Activated T-helper 9 cell treated with anti-CD3 and anti-CD28 coated beads, Interleukin-2, amount 50 U/mL, for 16 hours (primary cell): ENCODE measurements at regions not wholly inside any gene's neighbourhood (a gene's known extent, or its start where the extent isn't known, plus 50 kb on each side); places are given as distances from the start of the nearest gene placed in this dataset.

ENCODE experiments used
- DNase-seq: peaks from one replicate; pipeline ENCODE4 v3.0.0-alpha.2; 2020; ENCODE audit warnings: low read depth

- DNase-seq: no peak
These were observed 113.9 kb downstream of the C5orf15 start for GRCh38 chr5:133854554-133854953.

- DNase-seq: no peak
These were observed 114.6 kb downstream of the C5orf15 start for GRCh38 chr5:133853646-133854365.

GRCh38 chr5:133851521-133851920, 116.9 kb downstream of the C5orf15 start:
- DNase-seq: no peak

- DNase-seq: no peak
These were observed 117.6 kb downstream of the C5orf15 start for GRCh38 chr5:133850811-133851210.

- DNase-seq: no peak
These were observed 119.3 kb downstream of the C5orf15 start for GRCh38 chr5:133849116-133849515.

GRCh38 chr5:133848341-133848811, 120.0 kb downstream of the C5orf15 start:
- DNase-seq: no peak

GRCh38 chr5:133847886-133848285, 120.5 kb downstream of the C5orf15 start:
- no peak for DNase-seq

- no peak for DNase-seq
These were observed 121.1 kb downstream of the C5orf15 start for GRCh38 chr5:133847301-133847700.

- DNase-seq: no peak
These were observed 121.8 kb downstream of the C5orf15 start for GRCh38 chr5:133846478-133847226.

GRCh38 chr5:133845271-133845670, 123.2 kb downstream of the C5orf15 start:
- DNase-seq: no peak

- no peak for DNase-seq
These were observed 123.6 kb downstream of the C5orf15 start for GRCh38 chr5:133844836-133845235.

GRCh38 chr5:133843911-133844310, 124.5 kb downstream of the C5orf15 start:
- no peak for DNase-seq

GRCh38 chr5:133842846-133843611, 125.4 kb downstream of the C5orf15 start:
- DNase-seq: no peak

GRCh38 chr5:133841831-133842750, 126.3 kb downstream of the C5orf15 start:
- no peak for DNase-seq

GRCh38 chr5:133840168-133840567, 128.3 kb downstream of the C5orf15 start:
- DNase-seq: no peak

GRCh38 chr5:133839721-133840120, 128.7 kb downstream of the C5orf15 start:
- DNase-seq: no peak

- no peak for DNase-seq
These were observed 129.3 kb downstream of the C5orf15 start for GRCh38 chr5:133839090-133839489.

GRCh38 chr5:133838286-133838685, 130.1 kb downstream of the C5orf15 start:
- DNase-seq: no peak

GRCh38 chr5:133831491-133832224, 136.8 kb downstream of the C5orf15 start:
- no peak for DNase-seq

- no peak for DNase-seq
These were observed 137.5 kb downstream of the C5orf15 start for GRCh38 chr5:133830911-133831310.

- DNase-seq: no peak
These were observed 138.1 kb downstream of the C5orf15 start for GRCh38 chr5:133830281-133830680.
